MM.1S (cell line): ENCODE measurements at regions not wholly inside any gene's neighbourhood (a gene's known extent, or its start where the extent isn't known, plus 50 kb on each side); places are given as distances from the start of the nearest gene placed in this dataset.

Source experiments
- DNase-seq: peaks from one replicate; pipeline ENCODE4 v3.0.0-alpha.2; 2015
- H2AFZ ChIP-seq: fragments of 300-600 bp; sonication (generic); 2 replicates; pipeline ENCODE4 v1.6.0; 2016; ENCODE audit warnings: antibody characterized with exemption, low read length
- H3F3A ChIP-seq: fragments of 300-600 bp; sonication (generic); 2 replicates; pipeline ENCODE4 v1.6.1; 2016; ENCODE audit warnings: mild to moderate bottlenecking, antibody characterized with exemption, low read length, moderate library complexity, mixed read lengths; ENCODE audit not compliant: insufficient read depth
- H3K27ac ChIP-seq: fragments of 300-600 bp; sonication (generic); 2 replicates; pipeline ENCODE4 v1.5.1; 2016; ENCODE audit warnings: mild to moderate bottlenecking, low read length
- H3K27me3 ChIP-seq: fragments of 300-600 bp; sonication (generic); replicated peaks from 2 replicates; pipeline ENCODE4 v1.6.0; 2016; ENCODE audit warnings: low read length; ENCODE audit not compliant: insufficient read depth
- H3K36me3 ChIP-seq: fragments of 300-600 bp; sonication (generic); replicated peaks from 2 replicates; pipeline ENCODE4 v1.6.1; 2016; ENCODE audit warnings: mild to moderate bottlenecking, low read length, mixed read lengths; ENCODE audit not compliant: insufficient read depth
- H3K4me1 ChIP-seq: fragments of 300-600 bp; sonication (generic); 2 replicates; pipeline ENCODE4 v1.6.1; 2016; ENCODE audit warnings: low read length, mixed read lengths
- H3K4me2 ChIP-seq: fragments of 300-600 bp; sonication (generic); 2 replicates; pipeline ENCODE4 v1.6.0; 2016; ENCODE audit warnings: low read depth, low read length
- H3K4me3 ChIP-seq: fragments of 300-600 bp; sonication (generic); 2 replicates; pipeline ENCODE4 v1.5.1; 2016; ENCODE audit warnings: low read length, mixed read lengths
- H3K79me2 ChIP-seq: fragments of 300-600 bp; sonication (generic); 2 replicates; pipeline ENCODE4 v1.6.1; 2016; ENCODE audit warnings: mixed run types, low read length, mixed read lengths
- H3K9ac ChIP-seq: fragments of 300-600 bp; sonication (generic); 2 replicates; pipeline ENCODE4 v1.6.1; 2016; ENCODE audit warnings: low read length, mixed read lengths
- H3K9me2 ChIP-seq: fragments of 300-600 bp; sonication (generic); replicated peaks from 2 replicates; pipeline ENCODE4 v1.6.1; 2016; ENCODE audit warnings: mild to moderate bottlenecking, low read length, mixed read lengths; ENCODE audit not compliant: insufficient read depth
- H3K9me3 ChIP-seq: fragments of 300-600 bp; sonication (generic); replicated peaks from 2 replicates; pipeline ENCODE4 v1.6.1; 2016; ENCODE audit warnings: mild to moderate bottlenecking, low read length, mixed read lengths; ENCODE audit not compliant: insufficient read depth
- H4K20me1 ChIP-seq: fragments of 300-600 bp; sonication (generic); 2 replicates; pipeline ENCODE4 v1.6.1; 2016; ENCODE audit warnings: mild to moderate bottlenecking, low read length, moderate library complexity, mixed read lengths; ENCODE audit not compliant: insufficient read depth
- EZH2 ChIP-seq: fragments of 300-600 bp; sonication (generic); optimal IDR thresholded peaks from 2 replicates; pipeline ENCODE3; 2017; ENCODE audit warnings: low read depth, mild to moderate bottlenecking, antibody characterized with exemption, low read length, mixed read lengths
- EZH2phosphoT487 ChIP-seq: fragments of 300-600 bp; sonication (generic); IDR thresholded peaks from 2 replicates; pipeline ENCODE4 v1.6.1; 2018; ENCODE audit warnings: antibody characterized with exemption, low read length
- TF ChIP-seq, protein P1 (sequence below): fragments of 300-600 bp; sonication (generic); IDR thresholded peaks from 2 replicates; pipeline ENCODE4 v1.5.1; 2016; ENCODE audit warnings: antibody characterized with exemption, low read length, mixed read lengths

DNA sequence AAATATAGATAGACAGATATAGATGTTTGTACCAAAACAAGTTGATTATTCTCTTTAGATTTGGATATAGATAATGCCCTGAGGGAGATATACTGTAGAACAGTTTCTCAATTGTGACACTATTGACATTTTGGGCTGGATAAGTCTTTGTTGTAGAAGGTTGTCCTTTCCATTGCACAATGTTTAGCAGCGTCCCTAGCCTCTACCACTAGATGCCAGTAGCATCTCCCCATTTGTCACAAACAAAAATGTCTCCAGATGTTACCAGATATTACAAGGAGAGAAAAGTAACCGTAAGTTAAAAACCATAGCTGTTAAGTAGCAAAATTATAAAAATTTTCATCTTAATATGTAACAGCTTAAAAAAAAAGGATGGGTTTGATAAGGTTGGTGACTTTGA is 2595.3 kb downstream of the ARAP2 start:
- Histone ChIP-seq H3K4me2 (no peak overlapping the region), H3K4me3 (no peak overlapping the region), H3K9ac (no peak overlapping the region), H3K27me3 (no peaks in the 10 kb centered on the region), H4K20me1 (no peaks in the 10 kb centered on the region), H3K79me2 (no peaks in the 10 kb centered on the region), H2AFZ (no peak overlapping the region), H3K9me3 (no peaks in the 10 kb centered on the region), H3K27ac (no peak overlapping the region), H3K36me3 (no peaks in the 10 kb centered on the region), H3K9me2 (no peaks in the 10 kb centered on the region), H3F3A (no peaks in the 10 kb centered on the region), H3K4me1 (no peaks in the 10 kb centered on the region)
- TF ChIP-seq, protein P1, sequence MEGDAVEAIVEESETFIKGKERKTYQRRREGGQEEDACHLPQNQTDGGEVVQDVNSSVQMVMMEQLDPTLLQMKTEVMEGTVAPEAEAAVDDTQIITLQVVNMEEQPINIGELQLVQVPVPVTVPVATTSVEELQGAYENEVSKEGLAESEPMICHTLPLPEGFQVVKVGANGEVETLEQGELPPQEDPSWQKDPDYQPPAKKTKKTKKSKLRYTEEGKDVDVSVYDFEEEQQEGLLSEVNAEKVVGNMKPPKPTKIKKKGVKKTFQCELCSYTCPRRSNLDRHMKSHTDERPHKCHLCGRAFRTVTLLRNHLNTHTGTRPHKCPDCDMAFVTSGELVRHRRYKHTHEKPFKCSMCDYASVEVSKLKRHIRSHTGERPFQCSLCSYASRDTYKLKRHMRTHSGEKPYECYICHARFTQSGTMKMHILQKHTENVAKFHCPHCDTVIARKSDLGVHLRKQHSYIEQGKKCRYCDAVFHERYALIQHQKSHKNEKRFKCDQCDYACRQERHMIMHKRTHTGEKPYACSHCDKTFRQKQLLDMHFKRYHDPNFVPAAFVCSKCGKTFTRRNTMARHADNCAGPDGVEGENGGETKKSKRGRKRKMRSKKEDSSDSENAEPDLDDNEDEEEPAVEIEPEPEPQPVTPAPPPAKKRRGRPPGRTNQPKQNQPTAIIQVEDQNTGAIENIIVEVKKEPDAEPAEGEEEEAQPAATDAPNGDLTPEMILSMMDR: no peak
- TF ChIP-seq EZH2phosphoT487 (no peak), EZH2 (no peak)
- DNase-seq: no peak

DNA sequence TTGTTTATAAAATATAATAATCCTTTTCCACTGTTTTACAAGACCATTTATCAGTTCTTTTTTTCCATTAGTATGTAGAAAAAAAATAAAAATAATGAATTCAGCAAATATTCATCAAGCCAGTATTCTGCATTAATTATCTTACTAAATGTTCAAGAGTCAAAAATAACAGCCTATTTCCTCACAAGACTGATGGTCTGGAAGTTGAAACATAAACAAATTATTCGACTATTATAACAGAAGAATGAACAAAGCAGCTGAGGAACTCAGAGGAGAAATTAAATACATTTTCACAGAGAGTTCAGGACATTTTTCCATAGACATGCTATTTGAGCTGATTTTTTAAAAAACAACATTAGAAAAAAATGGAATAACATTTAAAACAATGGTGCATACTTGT is 2594.8 kb downstream of the ARAP2 start:
- TF ChIP-seq EZH2: no peak
- TF ChIP-seq, protein P1: no peak
- no peak for TF ChIP-seq EZH2phosphoT487
- Histone ChIP-seq H3K4me1 (no peaks in the 10 kb centered on the region), H2AFZ (no peak overlapping the region), H3K9ac (no peak overlapping the region), H3K9me2 (no peaks in the 10 kb centered on the region), H3K4me3 (no peak overlapping the region), H3K79me2 (no peaks in the 10 kb centered on the region), H3K27ac (no peak overlapping the region), H3K4me2 (no peak overlapping the region), H3F3A (no peaks in the 10 kb centered on the region), H4K20me1 (no peaks in the 10 kb centered on the region), H3K36me3 (no peaks in the 10 kb centered on the region), H3K9me3 (no peaks in the 10 kb centered on the region), H3K27me3 (no peaks in the 10 kb centered on the region)
- DNase-seq: no peak

DNA sequence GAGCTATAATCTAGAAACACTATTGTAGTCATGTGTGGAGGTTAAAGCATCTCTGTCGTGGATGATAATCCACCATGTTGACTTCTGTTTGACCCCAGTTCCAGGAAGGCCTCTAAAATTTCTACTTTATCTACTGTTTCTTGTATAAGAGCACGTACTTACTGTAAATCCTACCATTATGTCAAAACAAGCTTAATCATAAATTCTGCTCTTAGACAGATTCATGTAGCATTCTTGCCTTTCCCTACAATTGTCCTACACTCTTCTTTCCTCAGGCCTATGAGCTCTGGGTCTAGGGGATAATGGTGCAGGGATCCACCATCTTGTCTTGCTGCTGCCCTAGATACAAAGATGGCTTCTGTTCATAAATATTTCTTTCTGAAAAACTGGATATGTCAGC is 2594.3 kb downstream of the ARAP2 start:
- H3K9me3 ChIP-seq: no peaks in the 10 kb centered on the region

More for the DNA sequence above, 2594.3 kb downstream of the ARAP2 start:
- Histone ChIP-seq H4K20me1 (no peaks in the 10 kb centered on the region), H3K4me2 (no peak overlapping the region), H3K4me3 (no peak overlapping the region), H3K79me2 (no peaks in the 10 kb centered on the region), H3K4me1 (no peaks in the 10 kb centered on the region), H3K27ac (no peak overlapping the region), H3K9me2 (no peaks in the 10 kb centered on the region), H3F3A (no peaks in the 10 kb centered on the region), H3K27me3 (no peaks in the 10 kb centered on the region), H3K36me3 (no peaks in the 10 kb centered on the region), H3K9ac (no peak overlapping the region), H2AFZ (no peak overlapping the region)
- DNase-seq: no peak
- no peak for TF ChIP-seq EZH2phosphoT487
- TF ChIP-seq, protein P1: no peak
- TF ChIP-seq EZH2: no peak
